ENCODE measurements at regions not wholly inside any gene's neighbourhood (a gene's known extent, or its start where the extent isn't known, plus 50 kb on each side); places are given as distances from the start of the nearest gene placed in this dataset.

- TF ChIP-seq CTCF (optimal IDR thresholded peaks at IDR 0.05 in 1 of 3, IDR thresholded peaks at IDR 0.05 in 1 of 3, conservative IDR thresholded peaks at IDR 0.05 in 1 of 3; ENCODE audit: extremely low read depth in 1 of 3, insufficient read depth in 2 of 3, low read length in 3 of 3): no peak
- no peak for TF ChIP-seq EZH2 (IDR thresholded peaks at IDR 0.05; ENCODE audit: low read length)
Observed at GRCh38 chr7:85737426-85737825, 550.6 kb upstream of the SEMA3D start.

Measured in keratinocyte (primary cell).